ENCODE measurements at regions not wholly inside any gene's neighbourhood (a gene's known extent, or its start where the extent isn't known, plus 50 kb on each side); places are given as distances from the start of the nearest gene placed in this dataset.

- Histone ChIP-seq H3K36me3 (ENCODE audit: control insufficient read depth, insufficient read depth, low read length) (no peaks in the 10 kb centered on the region), H2AFZ (ENCODE audit: low read depth, low read length) (peak overlapping the region; percentile 11; the same call in 1 of the 2 replicates), H3K4me2 (ENCODE audit: insufficient read depth, low read length) (no peak overlapping the region), H3K9me1 (ENCODE audit: control insufficient read depth, insufficient read depth, low read length) (no peaks in the 10 kb centered on the region), H3K79me2 (ENCODE audit: control insufficient read depth, insufficient read depth, low read length) (no peaks in the 10 kb centered on the region), H3K27me3 (ENCODE audit: control insufficient read depth in 2 of 2, insufficient read depth in 2 of 2, low read length in 2 of 2) (no peaks in the 10 kb centered on the region), H3K27ac (ENCODE audit: extremely low read depth, low read depth, low read length) (no peak overlapping the region), H3K4me3 (no peak overlapping the region), H4K20me1 (replicated peaks; ENCODE audit: control insufficient read depth, insufficient read depth, low read length) (no peaks in the 10 kb centered on the region), H3K9me3 (replicated peaks; ENCODE audit: control insufficient read depth, insufficient read depth, low read depth, low read length) (no peaks in the 10 kb centered on the region), H3K9ac (ENCODE audit: insufficient read depth in 1 of 2, low read depth in 2 of 2, low read length in 2 of 2) (no peak overlapping the region), H3K4me1 (replicated peaks in 1 of 2; ENCODE audit: control insufficient read depth in 2 of 2, insufficient read depth in 2 of 2, low read length in 2 of 2) (peaks cover 0 to 23% of the 10 kb centered on the region in 2 experiments; a peak in 2 of 5 replicates)
- ATAC-seq, result peak; percentile 17; the same call in 2 of the 3 replicates
- POLR2A ChIA-PET, result interaction anchor here (0.5 kb wide), 1 partner anchor 178 kb away, joined by 4 read pairs; no protein-coding TSS in a partner anchor
- intact Hi-C loops (cut with micrococcal nuclease), result no loop called here
- in situ Hi-C loops (cut with MboI), result no loop called here
- no TSS peak for BruUV-seq (replicated peaks)
- FAIRE-seq, result peak; percentile 72
- CTCF ChIA-PET (ENCODE audit: low intra/inter-chr PET ratio), result no interaction called here
- peak; percentile 22 to 43 (median 26) for DNase-seq (ENCODE audit: extremely low read depth in 1 of 4, low spot score in 3 of 4)
- 31% methylated on average over 4 of the region's 4 CpGs for WGBS (ENCODE audit: insufficient coverage, low coverage, missing lambda C conversion rate)
- TF ChIP-seq SMARCA4 (IDR thresholded peaks at IDR 0.05) (peak; percentile 81; the same call in 1 of the 2 replicates), ZNF174 (CRISPR knock-in tag; IDR thresholded peaks at IDR 0.05) (no peak), TCF3 (CRISPR knock-in tag; IDR thresholded peaks at IDR 0.05) (peak; percentile 29; the same call in 1 of the 2 replicates), CREM (IDR thresholded peaks at IDR 0.05; ENCODE audit: low read depth) (0 out of 2 replicates have a peak, but pooled peaks have one; percentile 9), TAL1 (IDR thresholded peaks at IDR 0.05) (0 out of 2 replicates have a peak, but pooled peaks have one; percentile 15), PREB (CRISPR knock-in tag; IDR thresholded peaks at IDR 0.05) (no peak), DPF2 (IDR thresholded peaks at IDR 0.05) (peak; percentile 55), CEBPB (tag; IDR thresholded peaks at IDR 0.05) (peak; percentile 25; the same call in 1 of the 2 replicates), SMARCE1 (IDR thresholded peaks at IDR 0.05) (peak; percentile 86), GATA2 (CRISPR knock-in tag; IDR thresholded peaks at IDR 0.05) (0 out of 2 replicates have a peak, but pooled peaks have one; percentile 34), TGIF2 (CRISPR knock-in tag; IDR thresholded peaks at IDR 0.05) (no peak), FOXK2 (conservative IDR thresholded peaks at IDR 0.05 in 1 of 2, IDR thresholded peaks at IDR 0.05 in 1 of 2; ENCODE audit: low read depth in 2 of 2) (peak; percentile 40 to 60; a peak in 1 of 4 replicates), TRIM25 (IDR thresholded peaks at IDR 0.05; ENCODE audit: borderline replicate concordance) (no peak), MLX (CRISPR knock-in tag; conservative IDR thresholded peaks at IDR 0.05) (no peak), FOSL1 (tag; conservative IDR thresholded peaks at IDR 0.05) (peak; percentile 93), HMBOX1 (IDR thresholded peaks at IDR 0.05) (peak; percentile 48), JUND (IDR thresholded peaks at IDR 0.05; ENCODE audit: borderline replicate concordance, low read depth, low read length) (peak; percentile 83), JUND (tag; IDR thresholded peaks at IDR 0.05; ENCODE audit: borderline replicate concordance, low read depth, low read length) (peak; percentile 72; the same call in 1 of the 3 replicates), SMAD3 (CRISPR knock-in tag; conservative IDR thresholded peaks at IDR 0.05) (no peak), SOX6 (IDR thresholded peaks at IDR 0.05) (0 out of 2 replicates have a peak, but pooled peaks have one; percentile 13)
Measured at GRCh38 chr4:128338634-128339355, 51.2 kb upstream of the PGRMC2 start.
